HG03457 (cell line): ENCODE measurements at regions not wholly inside any gene's neighbourhood (a gene's known extent, or its start where the extent isn't known, plus 50 kb on each side); places are given as distances from the start of the nearest gene placed in this dataset.
"Not testable (repeated sequence)": the region's sequence is repeated elsewhere in the genome, so short reads cannot be mapped to it uniquely, and the experiment has no call there.

Source experiments
- ATAC-seq: cut with Tn5 transposase; IDR thresholded peaks from one replicate; pipeline ENCODE4 v1.9.1; 2021; ENCODE audit warnings: moderate number of reproducible peaks; ENCODE audit not compliant: unreplicated experiment

- ATAC-seq: no peak
Measured at GRCh38 chrX:42017971-42018370, 94.6 kb upstream of the CASK start.

GRCh38 chrX:42000836-42001235, 77.5 kb upstream of the CASK start:
- no peak for ATAC-seq

- no peak for ATAC-seq
Measured at GRCh38 chrX:41984628-41985027, 61.3 kb upstream of the CASK start.

- no peak for ATAC-seq
Measured at GRCh38 chrX:41982953-41983352, 59.6 kb upstream of the CASK start.

- ATAC-seq: no peak
Measured at GRCh38 chrX:41981481-41982013, 58.2 kb upstream of the CASK start.

- ATAC-seq: not testable (repeated sequence)
Measured at GRCh38 chrX:41974677-41975076, 51.3 kb upstream of the CASK start.

GRCh38 chrX:41973208-41973607, 49.9 kb upstream of the CASK start:
- no peak for ATAC-seq
